HG03095 (cell line): ENCODE measurements at regions not wholly inside any gene's neighbourhood (a gene's known extent, or its start where the extent isn't known, plus 50 kb on each side); places are given as distances from the start of the nearest gene placed in this dataset.

Source experiments
- ATAC-seq: cut with Tn5 transposase; IDR thresholded peaks from one replicate; pipeline ENCODE4 v1.9.1; 2021; ENCODE audit warnings: moderate library complexity; ENCODE audit not compliant: unreplicated experiment

GRCh38 chr1:173420330-173420806 is 56.8 kb upstream of the PRDX6 start:
- ATAC-seq, result no peak

- no peak for ATAC-seq
Measured at GRCh38 chr1:173421286-173421685, 55.8 kb upstream of the PRDX6 start.

GRCh38 chr1:173421789-173422188 is 55.3 kb upstream of the PRDX6 start:
- no peak for ATAC-seq

- ATAC-seq, result no peak
Measured at GRCh38 chr1:173422456-173422976, 54.6 kb upstream of the PRDX6 start.

- no peak for ATAC-seq
Measured at GRCh38 chr1:173423291-173423690, 53.8 kb upstream of the PRDX6 start.

- no peak for ATAC-seq
Measured at GRCh38 chr1:173424143-173424542, 53.0 kb upstream of the PRDX6 start.

GRCh38 chr1:173424782-173425407 is 52.2 kb upstream of the PRDX6 start:
- ATAC-seq, result no peak

- ATAC-seq, result no peak
Measured at GRCh38 chr1:173426057-173426456, 51.1 kb upstream of the PRDX6 start.

- no peak for ATAC-seq
Measured at GRCh38 chr1:173427146-173428054, 49.7 kb upstream of the PRDX6 start.
